Neuronal stem cell (in vitro differentiated cells): ENCODE measurements at regions not wholly inside any gene's neighbourhood (a gene's known extent, or its start where the extent isn't known, plus 50 kb on each side); places are given as distances from the start of the nearest gene placed in this dataset.
A peak's percentile ranks its signal among the peaks of the same experiment; 100 is the strongest.

Experiments
- DNase-seq: peaks from one replicate; pipeline ENCODE4 v3.0.0-alpha.2; 2013; ENCODE audit warnings: low spot score
- H2AFZ ChIP-seq: one replicate; pipeline ENCODE4 v1.6.1; 2013; ENCODE audit warnings: mild to moderate bottlenecking, low read length, inconsistent platforms
- H2AK5ac ChIP-seq: 2 replicates; pipeline ENCODE4 v1.6.1; 2013; ENCODE audit warnings: low read depth, mild to moderate bottlenecking, inconsistent platforms, low read length, moderate library complexity, mixed read lengths
- H2BK120ac ChIP-seq: 2 replicates; pipeline ENCODE4 v1.6.1; 2013; ENCODE audit warnings: low read depth, mild to moderate bottlenecking, inconsistent platforms, low read length, moderate library complexity, mixed read lengths
- H2BK12ac ChIP-seq: one replicate; pipeline ENCODE4 v1.6.1; 2013; ENCODE audit warnings: low read length, inconsistent platforms
- H2BK15ac ChIP-seq: 2 replicates; pipeline ENCODE4 v1.6.1; 2013; ENCODE audit warnings: mild to moderate bottlenecking, low read length, inconsistent platforms, mixed read lengths
- H2BK5ac ChIP-seq: one replicate; pipeline ENCODE4 v1.6.1; 2013; ENCODE audit warnings: inconsistent platforms, mild to moderate bottlenecking, low read length, moderate library complexity
- H3K14ac ChIP-seq: one replicate; pipeline ENCODE4 v1.6.1; 2013; ENCODE audit warnings: low read length, inconsistent platforms
- H3K18ac ChIP-seq: 2 replicates; pipeline ENCODE4 v1.6.1; 2013; ENCODE audit warnings: low read length, inconsistent platforms
- H3K23ac ChIP-seq: 2 replicates; pipeline ENCODE4 v1.6.1; 2013; ENCODE audit warnings: low read depth, mild to moderate bottlenecking, mixed read lengths, low read length, inconsistent platforms; ENCODE audit not compliant: poor library complexity
- H3K27ac ChIP-seq: replicated peaks from 3 replicates; pipeline ENCODE4 v1.5.1; 2013; ENCODE audit warnings: low read length, inconsistent platforms
- H3K27me3 ChIP-seq, 3 experiments: 2 replicates each; pipeline ENCODE4 v1.6.1; 2013; ENCODE audit warnings: low read length in 3 of 3, mild to moderate bottlenecking in 2 of 3, inconsistent platforms in 1 of 3, low read depth in 1 of 3, mixed read lengths in 1 of 3, moderate library complexity in 1 of 3; ENCODE audit not compliant: control insufficient read depth in 3 of 3, insufficient read depth in 3 of 3
- H3K36me3 ChIP-seq, 2 donors: replicated peaks in 1 of 2; 2 replicates each; pipeline ENCODE4 v1.6.1; 2013; ENCODE audit warnings: low read length in 2 of 2; ENCODE audit not compliant: control insufficient read depth in 2 of 2, insufficient read depth in 2 of 2
- H3K4ac ChIP-seq: 2 replicates; pipeline ENCODE4 v1.6.1; 2013; ENCODE audit warnings: inconsistent platforms, mild to moderate bottlenecking, low read length, moderate library complexity
- H3K4me1 ChIP-seq, 2 donors: 1 replicate in 1 of 2; 2 replicates in 1 of 2; pipeline ENCODE4 v1.6.1; 2013; ENCODE audit warnings: low read length in 2 of 2, low read depth in 1 of 2; ENCODE audit not compliant: control insufficient read depth in 2 of 2, insufficient read depth in 1 of 2
- H3K4me2 ChIP-seq: one replicate; pipeline ENCODE4 v1.6.1; 2013; ENCODE audit warnings: mild to moderate bottlenecking, low read length, inconsistent platforms; ENCODE audit not compliant: insufficient read depth, poor library complexity, severe bottlenecking
- H3K4me3 ChIP-seq, 2 donors: 2 replicates each; pipeline ENCODE4 v1.5.1; 2013; ENCODE audit warnings: low read length in 2 of 2, mild to moderate bottlenecking in 2 of 2, inconsistent platforms in 1 of 2, moderate library complexity in 1 of 2
- H3K79me1 ChIP-seq: one replicate; pipeline ENCODE4 v1.6.1; 2013; ENCODE audit warnings: low read depth, mild to moderate bottlenecking, inconsistent platforms, low read length, moderate library complexity
- H3K9ac ChIP-seq: one replicate; pipeline ENCODE4 v1.6.1; 2013; ENCODE audit warnings: mild to moderate bottlenecking, low read depth, low read length, inconsistent platforms; ENCODE audit not compliant: poor library complexity
- H3K9me3 ChIP-seq, 2 donors: replicated peaks in 1 of 2; 2 replicates each; pipeline versions ENCODE3 to v1.6.1; 2013; ENCODE audit warnings: low read length in 2 of 2, mild to moderate bottlenecking in 2 of 2, inconsistent platforms in 1 of 2, low read depth in 1 of 2, mixed read lengths in 1 of 2, moderate library complexity in 1 of 2; ENCODE audit not compliant: control insufficient read depth in 2 of 2, insufficient read depth in 1 of 2
- H4K8ac ChIP-seq: one replicate; pipeline ENCODE4 v1.6.1; 2013; ENCODE audit warnings: low read depth, mild to moderate bottlenecking, inconsistent platforms, low read length, moderate library complexity
- H4K91ac ChIP-seq: one replicate; pipeline ENCODE4 v1.6.1; 2013; ENCODE audit warnings: low read length, low read depth, mild to moderate bottlenecking, inconsistent platforms; ENCODE audit not compliant: poor library complexity
- WGBS, 2 donors: extraction: QIAGEN DNeasy Blood & Tissue Kit; methylation state at CpG; one replicate each; pipeline ENCODE4 v1.1.7; 2013; ENCODE audit warnings: missing lambda C conversion rate in 2 of 2, mixed read lengths in 1 of 2; ENCODE audit not compliant: insufficient read length in 2 of 2, insufficient replicate concordance in 1 of 2; ENCODE audit errors: extremely low coverage in 2 of 2; 5-methylcytosine and 5-hydroxymethylcytosine counted together

GRCh38 chr11:133660202-133660568, 127.9 kb upstream of the OPCML start:
- H3K36me3 ChIP-seq, result no peaks in the 10 kb centered on the region
- WGBS, 2 donors, result no CpG with 5 or more reads among the region's 5 CpGs
- H2AFZ ChIP-seq, result no peak overlapping the region
- peaks cover 3 to 9% of the 10 kb centered on the region in 2 donors for H3K4me1 ChIP-seq
- H3K4ac ChIP-seq, result no peak overlapping the region
- H3K4me2 ChIP-seq, result no peak overlapping the region
- H2AK5ac ChIP-seq, result no peak overlapping the region
- H2BK15ac ChIP-seq, result no peak overlapping the region
- no peak overlapping the region for H3K18ac ChIP-seq
- no peak overlapping the region for H2BK5ac ChIP-seq
- no peaks in the 10 kb centered on the region for H3K9me3 ChIP-seq
- no peak overlapping the region for H3K9ac ChIP-seq
- DNase-seq, result no peak
- H3K23ac ChIP-seq, result no peak overlapping the region
- no peak overlapping the region for H4K8ac ChIP-seq
- H4K91ac ChIP-seq, result no peak overlapping the region
- H2BK120ac ChIP-seq, result no peak overlapping the region
- no peaks in the 10 kb centered on the region for H3K79me1 ChIP-seq
- no peak overlapping the region for H3K27ac ChIP-seq
- H3K4me3 ChIP-seq, result no peak overlapping the region
- no peak overlapping the region for H2BK12ac ChIP-seq
- no peak overlapping the region for H3K14ac ChIP-seq
- H3K27me3 ChIP-seq, result peaks cover 0 to 7% (median 0%) of the 10 kb centered on the region in 3 experiments

DNA sequence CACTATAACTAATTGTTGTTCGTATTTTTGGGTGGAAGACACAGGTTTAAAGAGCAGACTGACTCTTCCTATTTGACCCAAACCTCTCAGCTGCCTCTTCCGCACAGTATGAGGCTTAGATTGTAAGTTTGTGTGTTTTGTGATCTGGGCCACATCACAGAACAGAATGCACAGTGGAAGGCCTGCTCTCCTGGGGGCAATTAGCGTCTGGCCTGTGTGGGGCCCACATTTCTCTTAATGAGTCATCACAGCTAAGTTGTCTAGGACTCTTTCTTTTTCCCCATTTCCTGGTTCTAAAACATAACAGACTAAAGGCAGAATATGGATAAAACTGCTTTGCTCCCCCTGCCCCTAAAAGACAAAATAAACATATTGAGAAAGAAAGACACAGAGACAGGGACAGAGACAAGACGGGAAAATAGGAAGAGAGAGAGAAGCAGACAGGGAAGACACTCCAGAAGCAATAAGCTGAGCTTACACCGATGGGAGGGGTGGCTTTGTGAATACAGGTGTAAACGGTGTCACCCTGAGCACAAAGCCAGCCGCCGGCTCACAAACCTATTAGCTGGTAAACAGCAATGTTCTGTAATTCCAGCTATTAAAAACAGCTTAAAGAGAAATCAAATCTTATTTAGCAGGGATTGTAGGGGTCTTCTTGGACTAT, 127.4 kb upstream of the OPCML start:
- no peak overlapping the region for H2AK5ac ChIP-seq
- no peaks in the 10 kb centered on the region for H3K79me1 ChIP-seq
- H3K9ac ChIP-seq, result no peak overlapping the region
- H2AFZ ChIP-seq, result no peak overlapping the region
- DNase-seq, result no peak
- H3K14ac ChIP-seq, result no peak overlapping the region
- H3K23ac ChIP-seq, result no peak overlapping the region
- H3K27ac ChIP-seq, result no peak overlapping the region
- no CpG with 5 or more reads among the region's 8 CpGs for WGBS, 2 donors
- H2BK5ac ChIP-seq, result no peak overlapping the region
- no peak overlapping the region for H2BK15ac ChIP-seq
- H4K91ac ChIP-seq, result no peak overlapping the region
- no peaks in the 10 kb centered on the region for H3K9me3 ChIP-seq
- no peak overlapping the region for H2BK120ac ChIP-seq
- H3K18ac ChIP-seq, result no peak overlapping the region
- H3K4me1 ChIP-seq, result peaks cover 3 to 9% of the 10 kb centered on the region in 2 donors
- no peak overlapping the region for H3K4me3 ChIP-seq
- H3K4me2 ChIP-seq, result no peak overlapping the region
- H3K36me3 ChIP-seq, result no peaks in the 10 kb centered on the region
- no peak overlapping the region for H3K4ac ChIP-seq
- H2BK12ac ChIP-seq, result no peak overlapping the region
- no peak overlapping the region for H4K8ac ChIP-seq
- peaks cover 0 to 7% (median 0%) of the 10 kb centered on the region in 3 experiments for H3K27me3 ChIP-seq

GRCh38 chr11:133657054-133657453, 124.8 kb upstream of the OPCML start:
- Histone ChIP-seq H2AFZ (no peak overlapping the region), H2BK15ac (no peak overlapping the region), H3K18ac (no peak overlapping the region)

DNA sequence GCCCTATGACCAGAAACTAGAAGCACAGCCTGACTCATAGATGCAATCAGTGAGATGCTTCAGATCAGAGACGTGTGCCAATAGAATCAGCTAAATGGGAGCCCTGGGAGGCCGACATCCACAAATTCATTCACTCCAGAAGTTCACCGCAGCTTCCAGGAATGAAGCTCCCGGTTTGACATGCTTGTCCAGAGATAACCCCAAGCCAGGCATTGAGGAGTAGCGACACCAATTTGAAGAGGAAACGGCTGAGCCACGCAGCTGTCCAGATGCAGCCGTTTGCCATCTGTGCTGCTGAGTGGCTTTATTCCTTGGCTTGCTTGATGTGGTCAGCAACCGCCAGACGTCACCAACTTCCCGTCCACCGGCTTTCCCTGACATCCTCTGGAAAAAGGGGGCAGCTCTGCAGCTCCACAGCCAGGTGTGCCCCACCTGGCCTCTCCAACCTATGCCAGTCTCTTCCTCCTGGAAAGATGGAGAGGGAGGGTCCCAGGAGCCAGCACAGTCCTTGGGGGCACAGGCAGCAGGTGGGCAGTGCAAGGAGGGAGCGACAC, 123.9 kb upstream of the OPCML start:
- H3K14ac ChIP-seq, result no peak overlapping the region
- H3K4me1 ChIP-seq, result peaks cover 3 to 11% of the 10 kb centered on the region in 2 donors
- peak overlapping the region; percentile 21 for H3K18ac ChIP-seq
- H2BK5ac ChIP-seq, result no peak overlapping the region
- no peak overlapping the region for H3K23ac ChIP-seq
- H2AK5ac ChIP-seq, result no peak overlapping the region
- H3K36me3 ChIP-seq, result no peaks in the 10 kb centered on the region
- H3K4ac ChIP-seq, result no peak overlapping the region
- no CpG with 5 or more reads among the region's 13 CpGs for WGBS, 2 donors
- H2AFZ ChIP-seq, result no peak overlapping the region
- no peak overlapping the region for H3K9ac ChIP-seq
- no peak overlapping the region for H2BK12ac ChIP-seq
- no peak overlapping the region for H2BK15ac ChIP-seq
- H3K9me3 ChIP-seq, result no peaks in the 10 kb centered on the region
- H2BK120ac ChIP-seq, result no peak overlapping the region
- H4K91ac ChIP-seq, result no peak overlapping the region
- peaks cover 0 to 7% (median 0%) of the 10 kb centered on the region in 3 experiments for H3K27me3 ChIP-seq
- no peaks in the 10 kb centered on the region for H3K79me1 ChIP-seq
- no peak overlapping the region for H3K4me3 ChIP-seq
- no peak overlapping the region for H4K8ac ChIP-seq
- no peak for DNase-seq
- no peak overlapping the region for H3K27ac ChIP-seq
- no peak overlapping the region for H3K4me2 ChIP-seq

More at GRCh38 chr11:133657054-133657453, 124.8 kb upstream of the OPCML start:
- H3K4ac ChIP-seq, result no peak overlapping the region
- no peak overlapping the region for H3K4me2 ChIP-seq
- no peak overlapping the region for H3K23ac ChIP-seq
- no peak overlapping the region for H2BK5ac ChIP-seq
- H3K79me1 ChIP-seq, result no peaks in the 10 kb centered on the region
- no peak overlapping the region for H2BK120ac ChIP-seq
- peaks cover 3 to 11% of the 10 kb centered on the region in 2 donors for H3K4me1 ChIP-seq
- DNase-seq, result no peak
- WGBS, 2 donors, result no CpG with 5 or more reads among the region's 3 CpGs
- H3K27me3 ChIP-seq, result peaks cover 0 to 7% (median 0%) of the 10 kb centered on the region in 3 experiments
- H3K27ac ChIP-seq, result no peak overlapping the region
- H2BK12ac ChIP-seq, result no peak overlapping the region
- no peak overlapping the region for H3K4me3 ChIP-seq
- no peaks in the 10 kb centered on the region for H3K36me3 ChIP-seq
- no peak overlapping the region for H3K9ac ChIP-seq
- H2AK5ac ChIP-seq, result no peak overlapping the region
- H4K8ac ChIP-seq, result no peak overlapping the region
- H3K9me3 ChIP-seq, result no peaks in the 10 kb centered on the region
- no peak overlapping the region for H4K91ac ChIP-seq
- H3K14ac ChIP-seq, result no peak overlapping the region
